Pancreas (tissue), 10 donors: ENCODE measurements at regions not wholly inside any gene's neighbourhood (a gene's known extent, or its start where the extent isn't known, plus 50 kb on each side); places are given as distances from the start of the nearest gene placed in this dataset.

ENCODE experiments used
- ATAC-seq, 4 donors: fragments of 200-7000 bp; cut with Tn5 transposase; one replicate each; pipeline versions ENCODE4 v1.8.0 to v1.9.1; 2020; ENCODE audit warnings: mild to moderate bottlenecking in 4 of 4, moderate library complexity in 4 of 4
- DNase-seq, 6 donors: peaks; one replicate each; pipeline ENCODE4 v3.0.0-alpha.2; 2020
- FAIRE-seq: peaks from 2 replicates; lab custom pipeline; 2012; peaks lifted over from hg19 to GRCh38; lab: Jason Lieb, UNC
- H3K27ac ChIP-seq, 4 donors: fragments of 200-600 bp; sonication (generic); 1 replicate in 3 of 4; 2 replicates in 1 of 4; pipeline versions ENCODE4 v1.5.0 to v1.8.0; 2020
- H3K27me3 ChIP-seq, 4 donors: fragments of 200-600 bp; one replicate each; pipeline ENCODE4 v1.8.0; 2021
- H3K36me3 ChIP-seq, 3 donors: fragments of 200-600 bp; sonication (generic) in 1 of 3; one replicate each; pipeline versions ENCODE4 v1.5.0 to v1.8.0; 2020 to 2021
- H3K4me1 ChIP-seq, 3 donors: fragments of 200-600 bp; one replicate each; pipeline ENCODE4 v1.8.0; 2021
- H3K4me3 ChIP-seq, 4 donors: fragments of 200-600 bp; sonication (generic) in 2 of 4; one replicate each; pipeline versions ENCODE4 v1.5.0 to v1.8.0; 2020 to 2021
- H3K9me3 ChIP-seq, 4 donors: fragments of 200-600 bp; one replicate each; pipeline ENCODE4 v1.8.0; 2021
- WGBS, 2 donors: extraction: QIAGEN DNeasy Blood & Tissue Kit; methylation state at CpG; one replicate each; pipeline ENCODE4 v1.1.7; 2013; 5-methylcytosine and 5-hydroxymethylcytosine counted together
- intact Hi-C, 3 donors: fragments of 100-400 bp; cut with DNase I; formaldehyde crosslinking; loops; one replicate each; pipeline versions ENCODE4 v1.11.1 to v1.14.2; 2022
- TF ChIP-seq, protein P1 (sequence below), 4 donors: fragments of 200-600 bp; sonication (generic) in 3 of 4; IDR thresholded peaks; one replicate each; pipeline versions ENCODE4 v1.5.0 to v1.8.0; 2021; ENCODE audit warnings: antibody characterized with exemption in 4 of 4
- donor health status: healthy with polysubstance abuse.
- donor health status: DM: no; HTN: no; CAD: no; lungs with moderate emphysema.
- donor health status: DM: no; HTN: no; CAD: no.
- donor health status: control.
- donor health status: control.
- donor health status: Bipolar disorder and iron deficiency.
- donor health status: DM: yes; HTN: yes; CAD: no.
- donor health status: DM: no; HTN: no; CAD: no.
- donor health status: DM: no; HTN: no; CAD: no.
- donor health status: DM: yes; HTN: yes; CAD: no.

DNA sequence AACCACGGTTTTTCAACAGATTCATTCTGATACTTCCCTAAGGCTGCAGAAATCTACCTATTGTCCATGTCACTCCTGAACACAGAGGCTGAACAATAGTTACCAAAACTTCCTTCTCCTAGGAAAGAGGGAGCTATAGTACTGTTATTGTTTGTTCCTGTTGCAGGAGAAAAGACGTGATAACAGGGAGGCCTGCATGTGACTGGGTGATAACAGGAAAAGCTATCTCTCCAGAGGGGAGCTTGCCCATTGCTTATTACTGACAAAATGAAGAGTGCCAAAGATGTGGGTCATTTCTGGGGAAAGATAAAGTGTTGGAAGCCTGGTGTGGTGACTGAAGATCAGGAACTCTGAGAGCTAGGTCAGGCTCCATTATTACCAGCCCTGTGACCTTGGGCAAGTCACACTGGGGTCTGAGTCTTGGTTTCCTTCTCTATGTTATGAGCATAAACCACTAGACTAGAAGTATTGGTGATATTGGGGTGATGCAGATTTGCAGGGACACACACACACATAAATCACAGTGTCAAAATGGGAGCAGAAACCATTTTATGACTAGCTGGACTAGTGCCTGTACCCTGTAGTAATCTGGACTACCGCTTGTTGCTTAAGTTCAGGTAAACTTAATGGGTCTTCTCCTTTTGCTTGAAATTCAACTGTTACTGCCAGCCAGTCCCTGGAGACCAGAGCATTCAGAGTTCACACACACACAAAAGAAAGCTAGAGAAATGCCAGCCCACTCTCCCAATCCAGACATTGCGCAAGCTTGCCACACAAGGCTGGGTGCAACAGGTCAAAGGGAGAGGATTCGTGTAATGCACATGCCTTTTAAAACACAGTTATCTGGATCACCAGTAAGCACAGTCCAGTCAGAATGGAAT lies 136.0 kb upstream of the CNR1 start:
- Histone ChIP-seq H3K4me1 (no peaks in the 10 kb centered on the region), H3K4me3 (no peak overlapping the region), H3K27me3 (no peaks in the 10 kb centered on the region), H3K36me3 (no peaks in the 10 kb centered on the region), H3K9me3 (no peaks in the 10 kb centered on the region), H3K27ac (no peak overlapping the region)
- FAIRE-seq (no peak), DNase-seq (no peak), ATAC-seq (no peak)
- intact Hi-C loops: no loop called here
- TF ChIP-seq, protein P1, sequence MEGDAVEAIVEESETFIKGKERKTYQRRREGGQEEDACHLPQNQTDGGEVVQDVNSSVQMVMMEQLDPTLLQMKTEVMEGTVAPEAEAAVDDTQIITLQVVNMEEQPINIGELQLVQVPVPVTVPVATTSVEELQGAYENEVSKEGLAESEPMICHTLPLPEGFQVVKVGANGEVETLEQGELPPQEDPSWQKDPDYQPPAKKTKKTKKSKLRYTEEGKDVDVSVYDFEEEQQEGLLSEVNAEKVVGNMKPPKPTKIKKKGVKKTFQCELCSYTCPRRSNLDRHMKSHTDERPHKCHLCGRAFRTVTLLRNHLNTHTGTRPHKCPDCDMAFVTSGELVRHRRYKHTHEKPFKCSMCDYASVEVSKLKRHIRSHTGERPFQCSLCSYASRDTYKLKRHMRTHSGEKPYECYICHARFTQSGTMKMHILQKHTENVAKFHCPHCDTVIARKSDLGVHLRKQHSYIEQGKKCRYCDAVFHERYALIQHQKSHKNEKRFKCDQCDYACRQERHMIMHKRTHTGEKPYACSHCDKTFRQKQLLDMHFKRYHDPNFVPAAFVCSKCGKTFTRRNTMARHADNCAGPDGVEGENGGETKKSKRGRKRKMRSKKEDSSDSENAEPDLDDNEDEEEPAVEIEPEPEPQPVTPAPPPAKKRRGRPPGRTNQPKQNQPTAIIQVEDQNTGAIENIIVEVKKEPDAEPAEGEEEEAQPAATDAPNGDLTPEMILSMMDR (IDR thresholded peaks at IDR 0.05): no peak
- WGBS, 2 donors: 55 to 68% methylated on average over 5 of the region's 5 CpGs

DNA sequence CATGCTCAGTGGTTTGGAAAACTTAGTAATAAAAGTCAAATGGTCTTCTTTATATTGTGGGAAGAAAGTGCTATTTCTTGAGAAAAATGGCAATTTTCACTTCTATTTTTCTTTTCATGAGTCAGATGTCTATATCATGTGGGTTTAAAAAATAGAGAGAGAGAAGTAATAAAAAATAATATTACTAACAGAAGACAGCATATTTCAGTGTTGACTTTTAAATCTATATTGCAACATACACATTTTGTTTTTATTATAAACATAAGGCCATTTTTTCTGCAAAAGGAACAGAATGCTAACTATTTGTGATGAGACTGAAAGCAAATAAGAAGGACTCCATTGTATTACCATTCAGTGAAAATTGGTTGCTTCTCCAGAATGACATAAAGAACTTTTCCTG lies 135.1 kb upstream of the CNR1 start:
- Histone ChIP-seq H3K9me3 (no peaks in the 10 kb centered on the region), H3K4me3 (no peak overlapping the region), H3K4me1 (no peaks in the 10 kb centered on the region), H3K27ac (no peak overlapping the region), H3K27me3 (no peaks in the 10 kb centered on the region), H3K36me3 (no peaks in the 10 kb centered on the region)
- intact Hi-C loops: no loop called here
- TF ChIP-seq, protein P1 (IDR thresholded peaks at IDR 0.05): no peak
- FAIRE-seq: no peak
- no peak for ATAC-seq
- no peak for DNase-seq

DNA sequence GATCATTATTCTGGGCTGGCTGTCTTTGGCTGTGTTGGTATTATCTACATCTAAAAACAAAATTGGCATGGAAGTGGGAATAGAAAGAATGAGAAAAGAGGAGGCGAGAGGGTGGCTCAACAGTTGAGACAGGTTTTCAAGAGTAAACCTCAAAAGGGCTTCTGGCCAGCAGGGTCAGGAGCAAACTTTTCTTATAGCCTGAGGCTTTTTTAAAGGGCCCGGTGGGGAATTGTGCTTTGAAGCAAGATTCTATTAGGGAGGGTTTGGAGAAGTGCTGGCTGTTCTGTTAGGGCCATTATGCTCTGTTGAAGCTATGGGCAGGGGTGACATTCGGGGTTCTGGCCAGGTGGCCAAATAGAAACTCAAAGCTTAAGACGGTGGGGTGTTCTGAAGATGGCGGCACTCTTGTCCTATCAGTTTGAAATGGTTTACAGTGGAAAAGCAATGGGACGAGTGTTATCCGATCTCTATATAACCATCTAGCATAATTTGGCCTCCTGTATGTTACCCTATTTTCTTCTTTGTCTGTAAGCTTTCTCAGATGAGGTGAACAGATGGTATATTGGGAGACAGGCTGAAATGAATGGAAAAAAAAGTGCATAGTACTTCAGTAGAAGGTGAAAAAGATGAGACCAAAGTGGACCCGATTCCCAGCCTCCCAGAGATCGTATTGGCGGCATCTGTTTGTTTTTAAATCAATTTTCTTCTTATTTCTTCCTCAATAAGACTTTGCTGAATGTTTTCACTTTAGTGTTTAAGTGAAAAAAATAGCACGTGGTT lies 132.1 kb upstream of the CNR1 start:
- WGBS, 2 donors: 56 to 73% methylated on average over 11 of the region's 11 CpGs
- H3K9me3 ChIP-seq: no peaks in the 10 kb centered on the region

DNA sequence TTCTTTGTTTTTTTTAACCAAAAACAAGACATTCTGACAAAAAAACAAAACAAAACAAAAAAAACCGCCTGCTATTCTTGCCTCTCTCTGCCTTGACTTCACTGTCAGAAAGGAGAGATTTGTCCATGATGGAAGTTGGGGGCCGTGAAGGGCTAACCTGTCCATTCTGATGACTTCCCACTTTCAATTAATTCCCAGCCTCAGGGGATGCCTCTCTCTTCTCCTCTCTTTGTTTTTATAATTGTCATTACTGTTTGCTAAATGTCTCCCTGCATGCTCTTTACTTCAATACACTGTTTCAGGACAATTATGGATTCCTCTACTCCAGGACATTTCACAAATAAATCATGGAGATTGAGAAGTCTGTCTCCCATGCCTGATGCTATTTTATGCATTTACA lies 130.5 kb upstream of the CNR1 start:
- FAIRE-seq (no peak), DNase-seq (no peak), ATAC-seq (no peak)
- Histone ChIP-seq H3K4me1 (no peaks in the 10 kb centered on the region), H3K27me3 (no peaks in the 10 kb centered on the region), H3K27ac (no peak overlapping the region), H3K9me3 (no peaks in the 10 kb centered on the region), H3K36me3 (no peaks in the 10 kb centered on the region), H3K4me3 (no peak overlapping the region)
- TF ChIP-seq, protein P1 (IDR thresholded peaks at IDR 0.05): no peak
- 31 to 51% methylated on average over 2 of the region's 2 CpGs for WGBS, 2 donors
- intact Hi-C loops: no loop called here

More for the DNA sequence above, 132.1 kb upstream of the CNR1 start:
- no peak for FAIRE-seq
- Histone ChIP-seq H3K36me3 (no peaks in the 10 kb centered on the region), H3K4me3 (no peak overlapping the region), H3K4me1 (no peaks in the 10 kb centered on the region), H3K27me3 (no peaks in the 10 kb centered on the region), H3K27ac (no peak overlapping the region)
- no peak for ATAC-seq
- intact Hi-C loops: no loop called here
- TF ChIP-seq, protein P1 (IDR thresholded peaks at IDR 0.05): no peak
- no peak for DNase-seq
